Vagina (tissue), 2 donors: ENCODE measurements at regions not wholly inside any gene's neighbourhood (a gene's known extent, or its start where the extent isn't known, plus 50 kb on each side); places are given as distances from the start of the nearest gene placed in this dataset.

Experiments used
- DNase-seq, 2 donors: peaks; one replicate each; pipeline ENCODE4 v3.0.0-alpha.2; 2017; ENCODE audit errors: extremely low spot score in 2 of 2
- H3K27ac ChIP-seq: fragments of 200-600 bp; sonication (generic); one replicate; pipeline ENCODE4 v1.5.1; 2019
- H3K27me3 ChIP-seq: fragments of 200-600 bp; sonication (generic); one replicate; pipeline ENCODE4 v1.5.1; 2019
- H3K36me3 ChIP-seq, 2 donors: fragments of 200-600 bp; sonication (generic); one replicate each; pipeline ENCODE4 v1.5.1; 2017 to 2019
- H3K4me1 ChIP-seq: fragments of 200-600 bp; sonication (generic); one replicate; pipeline ENCODE4 v1.5.1; 2019
- H3K4me3 ChIP-seq, 2 donors: fragments of 200-600 bp; sonication (generic); 1 replicate in 1 of 2; 2 replicates in 1 of 2; pipeline ENCODE4 v1.5.1; 2016 to 2019
- H3K9me3 ChIP-seq: fragments of 200-600 bp; sonication (generic); one replicate; pipeline ENCODE4 v1.5.1; 2019
- CTCF ChIP-seq, 3 experiments: fragments of 450-650 bp in 2 of 3; fragments of 200-600 bp in 1 of 3; sonication (generic) in 1 of 3; IDR thresholded peaks; one replicate each; pipeline ENCODE4 v1.5.1; 2017 to 2019; ENCODE audit warnings: antibody characterized with exemption in 3 of 3, mild to moderate bottlenecking in 2 of 3, moderate library complexity in 2 of 3
- POLR2A ChIP-seq, 2 donors: fragments of 450-650 bp; IDR thresholded peaks; one replicate each; pipeline ENCODE4 v1.6.1; 2017; ENCODE audit warnings: antibody characterized with exemption in 2 of 2, mild to moderate bottlenecking in 2 of 2, moderate library complexity in 2 of 2
- POLR2AphosphoS5 ChIP-seq, 2 donors: sonication (generic); formaldehyde crosslinking; IDR thresholded peaks; one replicate each; pipeline ENCODE4 v1.9.0; 2017; ENCODE audit warnings: antibody characterized with exemption in 2 of 2, mild to moderate bottlenecking in 2 of 2, low read depth in 1 of 2; ENCODE audit not compliant: insufficient read depth in 1 of 2
- intact Hi-C: fragments of 100-400 bp; cut with DNase I; formaldehyde crosslinking; loops from one replicate; pipeline ENCODE4 v1.15.1; 2023

- TF ChIP-seq CTCF (IDR thresholded peaks at IDR 0.05) (no peak), POLR2A (IDR thresholded peaks at IDR 0.05) (no peak), POLR2AphosphoS5 (IDR thresholded peaks at IDR 0.05; ENCODE audit: insufficient read depth in 1 of 2, low read depth in 1 of 2) (no peak)
- Histone ChIP-seq H3K36me3 (no peaks in the 10 kb centered on the region), H3K27me3 (no peaks in the 10 kb centered on the region), H3K4me3 (no peak overlapping the region), H3K27ac (no peak overlapping the region), H3K9me3 (no peaks in the 10 kb centered on the region), H3K4me1 (no peaks in the 10 kb centered on the region)
- no peak for DNase-seq
- intact Hi-C loops: no loop called here
Observed at GRCh38 chr6:12560315-12560714, 156.3 kb upstream of the PHACTR1 start.

- no peak for TF ChIP-seq CTCF (IDR thresholded peaks at IDR 0.05)
- TF ChIP-seq POLR2A (IDR thresholded peaks at IDR 0.05): no peak
- TF ChIP-seq POLR2AphosphoS5 (IDR thresholded peaks at IDR 0.05; ENCODE audit: insufficient read depth in 1 of 2, low read depth in 1 of 2): no peak
Observed at GRCh38 chr6:12566618-12567123, 149.9 kb upstream of the PHACTR1 start.

GRCh38 chr6:12567682-12568081 lies 148.9 kb upstream of the PHACTR1 start:
- no peak for DNase-seq
- Histone ChIP-seq H3K27ac (no peak overlapping the region), H3K4me3 (no peak overlapping the region), H3K27me3 (no peaks in the 10 kb centered on the region), H3K4me1 (peaks cover 6% of the 10 kb centered on the region), H3K36me3 (no peaks in the 10 kb centered on the region), H3K9me3 (no peaks in the 10 kb centered on the region)
- TF ChIP-seq CTCF (IDR thresholded peaks at IDR 0.05): no peak
- no peak for TF ChIP-seq POLR2A (IDR thresholded peaks at IDR 0.05)
- TF ChIP-seq POLR2AphosphoS5 (IDR thresholded peaks at IDR 0.05; ENCODE audit: insufficient read depth in 1 of 2, low read depth in 1 of 2): peak in 1 of 2 donors; percentile 55
- intact Hi-C loops: no loop called here

More at GRCh38 chr6:12566618-12567123, 149.9 kb upstream of the PHACTR1 start:
- H3K9me3 ChIP-seq: no peaks in the 10 kb centered on the region
- H3K4me3 ChIP-seq: no peak overlapping the region
- no peaks in the 10 kb centered on the region for H3K27me3 ChIP-seq
- peaks cover 6% of the 10 kb centered on the region for H3K4me1 ChIP-seq
- H3K36me3 ChIP-seq: no peaks in the 10 kb centered on the region
- DNase-seq: no peak
- no peak overlapping the region for H3K27ac ChIP-seq
- intact Hi-C loops: no loop called here

- H3K9me3 ChIP-seq: no peaks in the 10 kb centered on the region
- DNase-seq: no peak
- H3K36me3 ChIP-seq: no peaks in the 10 kb centered on the region
- intact Hi-C loops: no loop called here
- H3K27ac ChIP-seq: no peak overlapping the region
- TF ChIP-seq POLR2A (IDR thresholded peaks at IDR 0.05) (no peak), POLR2AphosphoS5 (IDR thresholded peaks at IDR 0.05; ENCODE audit: insufficient read depth in 1 of 2, low read depth in 1 of 2) (no peak), CTCF (IDR thresholded peaks at IDR 0.05) (no peak)
- peaks cover 13% of the 10 kb centered on the region for H3K4me1 ChIP-seq
- no peak overlapping the region for H3K4me3 ChIP-seq
- H3K27me3 ChIP-seq: no peaks in the 10 kb centered on the region
Observed at GRCh38 chr6:12569646-12570045, 146.9 kb upstream of the PHACTR1 start.

- intact Hi-C loops: no loop called here
- H3K9me3 ChIP-seq: no peaks in the 10 kb centered on the region
- no peak for DNase-seq
- H3K4me3 ChIP-seq: no peak overlapping the region
- no peaks in the 10 kb centered on the region for H3K27me3 ChIP-seq
- TF ChIP-seq CTCF (IDR thresholded peaks at IDR 0.05) (no peak), POLR2AphosphoS5 (IDR thresholded peaks at IDR 0.05; ENCODE audit: insufficient read depth in 1 of 2, low read depth in 1 of 2) (peak in 1 of 2 donors; percentile 88)
- H3K4me1 ChIP-seq: peaks cover 13% of the 10 kb centered on the region
- no peak overlapping the region for H3K27ac ChIP-seq
- no peaks in the 10 kb centered on the region for H3K36me3 ChIP-seq
Observed at GRCh38 chr6:12570461-12571030, 146.0 kb upstream of the PHACTR1 start.
